ENCODE measurements at regions not wholly inside any gene's neighbourhood (a gene's known extent, or its start where the extent isn't known, plus 50 kb on each side); places are given as distances from the start of the nearest gene placed in this dataset.

DNA sequence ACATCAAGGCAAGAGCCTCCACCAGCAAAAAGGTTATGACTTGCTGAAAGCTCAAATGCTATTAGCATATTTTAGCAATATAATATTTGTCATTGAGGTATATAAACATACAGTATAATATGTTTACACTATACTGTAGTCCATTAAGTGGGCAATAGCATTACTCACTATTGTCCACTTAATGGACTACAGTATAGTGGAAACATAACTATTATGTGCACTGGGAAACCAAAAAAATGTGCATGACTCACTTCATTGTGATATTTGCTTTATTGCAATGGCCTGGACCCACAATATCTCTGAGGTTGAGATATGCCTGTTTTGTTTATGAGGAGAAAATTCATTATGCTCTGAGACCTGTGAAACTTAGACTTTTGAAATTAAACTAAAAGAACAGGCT, 300.0 kb downstream of the BARHL2 start:
- TF ChIP-seq, protein P1, sequence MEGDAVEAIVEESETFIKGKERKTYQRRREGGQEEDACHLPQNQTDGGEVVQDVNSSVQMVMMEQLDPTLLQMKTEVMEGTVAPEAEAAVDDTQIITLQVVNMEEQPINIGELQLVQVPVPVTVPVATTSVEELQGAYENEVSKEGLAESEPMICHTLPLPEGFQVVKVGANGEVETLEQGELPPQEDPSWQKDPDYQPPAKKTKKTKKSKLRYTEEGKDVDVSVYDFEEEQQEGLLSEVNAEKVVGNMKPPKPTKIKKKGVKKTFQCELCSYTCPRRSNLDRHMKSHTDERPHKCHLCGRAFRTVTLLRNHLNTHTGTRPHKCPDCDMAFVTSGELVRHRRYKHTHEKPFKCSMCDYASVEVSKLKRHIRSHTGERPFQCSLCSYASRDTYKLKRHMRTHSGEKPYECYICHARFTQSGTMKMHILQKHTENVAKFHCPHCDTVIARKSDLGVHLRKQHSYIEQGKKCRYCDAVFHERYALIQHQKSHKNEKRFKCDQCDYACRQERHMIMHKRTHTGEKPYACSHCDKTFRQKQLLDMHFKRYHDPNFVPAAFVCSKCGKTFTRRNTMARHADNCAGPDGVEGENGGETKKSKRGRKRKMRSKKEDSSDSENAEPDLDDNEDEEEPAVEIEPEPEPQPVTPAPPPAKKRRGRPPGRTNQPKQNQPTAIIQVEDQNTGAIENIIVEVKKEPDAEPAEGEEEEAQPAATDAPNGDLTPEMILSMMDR (IDR thresholded peaks at IDR 0.05; ENCODE audit: extremely low read depth, missing control alignments), result no peak
- no peak for DNase-seq (ENCODE audit: low spot score)

- DNase-seq (ENCODE audit: low spot score), result no peak
- TF ChIP-seq, protein P1 (IDR thresholded peaks at IDR 0.05; ENCODE audit: extremely low read depth, missing control alignments), result no peak
Observed at GRCh38 chr1:90414201-90414600, 302.9 kb downstream of the BARHL2 start.

- no peak for DNase-seq (ENCODE audit: low spot score)
- TF ChIP-seq, protein P1 (IDR thresholded peaks at IDR 0.05; ENCODE audit: extremely low read depth, missing control alignments), result no peak
Observed at GRCh38 chr1:90413519-90413918, 303.6 kb downstream of the BARHL2 start.

DNA sequence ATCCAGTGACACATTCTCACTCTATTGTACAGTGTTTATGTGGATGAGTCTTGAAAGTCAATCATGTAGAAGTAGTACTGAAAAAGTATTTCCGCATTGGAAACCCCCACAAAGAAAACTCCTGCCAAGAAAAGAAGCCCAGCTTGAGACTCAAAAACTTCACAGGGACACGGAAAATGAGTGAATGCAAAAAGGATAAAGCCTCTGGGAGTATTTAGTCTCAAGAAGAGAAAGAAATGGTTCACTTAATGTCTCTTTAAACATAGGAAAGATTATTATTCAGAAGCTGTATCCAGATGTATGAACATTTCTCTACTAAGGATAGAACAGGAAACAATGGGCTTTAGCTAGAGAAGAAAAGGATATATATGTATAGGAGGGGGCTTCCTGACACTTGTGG, 304.5 kb downstream of the BARHL2 start:
- TF ChIP-seq, protein P1 (IDR thresholded peaks at IDR 0.05; ENCODE audit: extremely low read depth, missing control alignments), result no peak
- no peak for DNase-seq (ENCODE audit: low spot score)

- TF ChIP-seq, protein P1 (IDR thresholded peaks at IDR 0.05; ENCODE audit: extremely low read depth, missing control alignments), result no peak
- DNase-seq (ENCODE audit: low spot score), result no peak
Observed at GRCh38 chr1:90411185-90411584, 305.9 kb downstream of the BARHL2 start.

GRCh38 chr1:90407737-90408136, 309.4 kb downstream of the BARHL2 start:
- DNase-seq (ENCODE audit: low spot score), result no peak
- TF ChIP-seq, protein P1 (IDR thresholded peaks at IDR 0.05; ENCODE audit: extremely low read depth, missing control alignments), result no peak

GRCh38 chr1:90405726-90406125, 311.4 kb downstream of the BARHL2 start:
- TF ChIP-seq, protein P1 (IDR thresholded peaks at IDR 0.05; ENCODE audit: extremely low read depth, missing control alignments), result no peak
- no peak for DNase-seq (ENCODE audit: low spot score)

All from GM20000 (cell line).